GM12878 (cell line): ENCODE measurements at regions not wholly inside any gene's neighbourhood (a gene's known extent, or its start where the extent isn't known, plus 50 kb on each side); places are given as distances from the start of the nearest gene placed in this dataset.

ENCODE experiments used
- ATAC-seq: fragments of 200-7000 bp; cut with Tn5 transposase; 3 replicates; pipeline ENCODE4 v1.9.1; 2020; ENCODE audit warnings: mild to moderate bottlenecking, moderate library complexity
- BruUV-seq: library from RNA; stranded (reverse); fragments of 400-500 nt; replicated peaks from 2 replicates; lab custom pipeline; 2021; lab: Mats Ljungman, UMichigan
- CTCF ChIA-PET: fragments of 300-600 bp; sonication (Branson Sonifier 250); formaldehyde crosslinking; extraction: SDS; loops from one replicate; lab custom pipeline; 2021; ENCODE audit warnings: inconsistent platforms; lab: Yijun Ruan, JAX
- POLR2A ChIA-PET: fragments of 350-600 bp; formaldehyde crosslinking; extraction: SDS; loops from one replicate; lab custom pipeline; 2021; ENCODE audit warnings: inconsistent platforms; lab: Charles Lee
- RAD21 ChIA-PET: fragments of 300-600 bp; sonication (Branson Sonifier 250); formaldehyde crosslinking; loops from one replicate; lab custom pipeline; 2023; ENCODE audit warnings: antibody characterized with exemption; ENCODE audit not compliant: unreplicated experiment; lab: Charles Lee
- SMC1A ChIA-PET: fragments of 300-600 bp; sonication (Branson Sonifier 250); formaldehyde crosslinking; loops from one replicate; lab custom pipeline; 2023; ENCODE audit not compliant: unreplicated experiment, uncharacterized antibody; lab: Charles Lee
- DNase-seq: peaks from one replicate; pipeline ENCODE4 v3.0.0-alpha.2; 2011; ENCODE audit warnings: low read depth, low spot score
- FAIRE-seq: peaks from 3 replicates; lab custom pipeline; 2011; peaks lifted over from hg19 to GRCh38; lab: Jason Lieb, UNC
- H2AFZ ChIP-seq: 2 replicates; pipeline ENCODE4 v1.6.0; 2011; ENCODE audit warnings: low read depth, low read length, control low read depth; ENCODE audit not compliant: control insufficient read depth
- H3K27ac ChIP-seq: 2 replicates; pipeline ENCODE4 v1.5.1; 2011; ENCODE audit warnings: control low read depth; ENCODE audit not compliant: control insufficient read depth, insufficient read depth
- H3K27me3 ChIP-seq, 2 experiments: replicated peaks in 1 of 2; 2 replicates each; pipeline versions ENCODE4 v1.6.0 to v1.6.1; 2011; ENCODE audit warnings: low read length in 1 of 2; ENCODE audit not compliant: control insufficient read depth in 2 of 2, insufficient read depth in 2 of 2
- H3K36me3 ChIP-seq, 2 experiments: 2 replicates each; pipeline ENCODE4 v1.5.1; 2011; ENCODE audit warnings: low read length in 1 of 2; ENCODE audit not compliant: control insufficient read depth in 2 of 2, insufficient read depth in 2 of 2
- H3K4me1 ChIP-seq: 2 replicates; pipeline ENCODE4 v1.6.1; 2011; ENCODE audit warnings: mild to moderate bottlenecking, low read length, moderate library complexity, mixed read lengths; ENCODE audit not compliant: control insufficient read depth, insufficient read depth
- H3K4me2 ChIP-seq: 2 replicates; pipeline ENCODE4 v1.6.0; 2011; ENCODE audit warnings: control low read depth; ENCODE audit not compliant: control insufficient read depth, insufficient read depth
- H3K4me3 ChIP-seq: fragments of 200-600 bp; sonication (generic); 2 replicates; pipeline ENCODE4 v1.5.1; 2016
- H3K79me2 ChIP-seq: 2 replicates; pipeline ENCODE4 v1.6.0; 2011; ENCODE audit warnings: low read length; ENCODE audit not compliant: control insufficient read depth, insufficient read depth
- H3K9ac ChIP-seq: 2 replicates; pipeline ENCODE4 v1.8.0; 2011; ENCODE audit warnings: low read length, control low read depth, mixed read lengths; ENCODE audit not compliant: control insufficient read depth, insufficient read depth
- H3K9me3 ChIP-seq: replicated peaks from 3 replicates; pipeline ENCODE4 v1.5.1; 2011; ENCODE audit warnings: mild to moderate bottlenecking, low read length; ENCODE audit not compliant: control insufficient read depth, insufficient read depth
- H4K20me1 ChIP-seq: 2 replicates; pipeline ENCODE4 v1.6.0; 2011; ENCODE audit not compliant: control insufficient read depth, insufficient read depth
- FOXK2 ChIP-seq: fragments of 450-650 bp; IDR thresholded peaks from 2 replicates; pipeline ENCODE4 v1.6.1; 2017; ENCODE audit warnings: mild to moderate bottlenecking, moderate library complexity
- GATAD2B ChIP-seq: fragments of 450-650 bp; conservative IDR thresholded peaks from 2 replicates; pipeline ENCODE4 v1.6.1; 2017; ENCODE audit warnings: low read depth, mild to moderate bottlenecking, moderate library complexity
- KAT2A ChIP-seq: conservative IDR thresholded peaks from 2 replicates; pipeline ENCODE4 v1.6.1; 2011; ENCODE audit warnings: low read depth, low read length; ENCODE audit not compliant: control insufficient read depth
- NFXL1 ChIP-seq: fragments of 450-650 bp; IDR thresholded peaks from 2 replicates; pipeline ENCODE4 v1.6.1; 2017; ENCODE audit warnings: antibody characterized with exemption, mild to moderate bottlenecking, borderline replicate concordance
- NRF1 ChIP-seq: conservative IDR thresholded peaks from 2 replicates; pipeline ENCODE4 v1.6.1; 2011; ENCODE audit warnings: mild to moderate bottlenecking, low read depth, low read length, improper control_type of control experiment
- POLR2A ChIP-seq: IDR thresholded peaks from 2 replicates; pipeline ENCODE4 v1.6.1; 2011; ENCODE audit warnings: low read depth, mild to moderate bottlenecking, low read length
- SMAD1 ChIP-seq: fragments of 450-650 bp; IDR thresholded peaks from 2 replicates; pipeline ENCODE4 v1.6.1; 2018; ENCODE audit warnings: mild to moderate bottlenecking, low read depth; ENCODE audit not compliant: partially characterized antibody
- ZNF207 ChIP-seq: fragments of 450-650 bp; IDR thresholded peaks from 2 replicates; pipeline ENCODE4 v1.6.1; 2014; ENCODE audit warnings: antibody characterized with exemption, mild to moderate bottlenecking, borderline replicate concordance
- ZNF24 ChIP-seq: fragments of 450-650 bp; IDR thresholded peaks from 2 replicates; pipeline ENCODE4 v1.6.1; 2017; ENCODE audit warnings: antibody characterized with exemption, mild to moderate bottlenecking
- WGBS: methylation state at CpG from one replicate; pipeline ENCODE4 v1.1.6; 2016; ENCODE audit warnings: low lambda C conversion rate; ENCODE audit not compliant: insufficient replicate concordance, insufficient coverage; ENCODE audit errors: missing lambda C conversion rate; 5-methylcytosine and 5-hydroxymethylcytosine counted together
- in situ Hi-C: fragments of 300-500 bp; cut with MboI; formaldehyde crosslinking; loops from 9 replicates; pipeline ENCODE4 v1.14.3; 2018; ENCODE audit warnings: mixed read lengths
- intact Hi-C: fragments of 100-400 bp; cut with micrococcal nuclease; formaldehyde crosslinking; loops from one replicate; pipeline ENCODE4 v1.14.2; 2022; ENCODE audit not compliant: unreplicated experiment
- TF ChIP-seq, protein P1 (sequence below): IDR thresholded peaks from 2 replicates; pipeline ENCODE4 v1.6.1; 2012; ENCODE audit warnings: low read length, inconsistent platforms
- TF ChIP-seq, protein P2 (sequence below), 3 experiments: IDR thresholded peaks in 2 of 3; conservative IDR thresholded peaks in 1 of 3; 2 replicates each; pipeline ENCODE4 v1.5.1; 2011; ENCODE audit warnings: low read depth in 3 of 3, low read length in 3 of 3, mild to moderate bottlenecking in 3 of 3, control low read depth in 2 of 3, moderate library complexity in 2 of 3, inconsistent platforms in 1 of 3, mixed read lengths in 1 of 3; ENCODE audit not compliant: control insufficient read depth in 2 of 3, insufficient read depth in 1 of 3; ENCODE audit errors: extremely low read depth in 1 of 3

GRCh38 chr1:116243333-116244054, 129.6 kb upstream of the ATP1A1 start:
- no peak for FAIRE-seq

GRCh38 chr1:116246174-116246573, 126.9 kb upstream of the ATP1A1 start:
- Histone ChIP-seq H3K9ac (no peak overlapping the region), H3K9me3 (no peaks in the 10 kb centered on the region), H3K36me3 (no peaks in the 10 kb centered on the region), H3K27me3 (no peaks in the 10 kb centered on the region), H2AFZ (no peak overlapping the region), H3K4me3 (no peak overlapping the region), H3K4me1 (no peaks in the 10 kb centered on the region), H3K4me2 (no peak overlapping the region), H3K27ac (no peak overlapping the region), H4K20me1 (no peaks in the 10 kb centered on the region), H3K79me2 (no peaks in the 10 kb centered on the region)
- RAD21 ChIA-PET: no interaction called here
- TF ChIP-seq, protein P1, sequence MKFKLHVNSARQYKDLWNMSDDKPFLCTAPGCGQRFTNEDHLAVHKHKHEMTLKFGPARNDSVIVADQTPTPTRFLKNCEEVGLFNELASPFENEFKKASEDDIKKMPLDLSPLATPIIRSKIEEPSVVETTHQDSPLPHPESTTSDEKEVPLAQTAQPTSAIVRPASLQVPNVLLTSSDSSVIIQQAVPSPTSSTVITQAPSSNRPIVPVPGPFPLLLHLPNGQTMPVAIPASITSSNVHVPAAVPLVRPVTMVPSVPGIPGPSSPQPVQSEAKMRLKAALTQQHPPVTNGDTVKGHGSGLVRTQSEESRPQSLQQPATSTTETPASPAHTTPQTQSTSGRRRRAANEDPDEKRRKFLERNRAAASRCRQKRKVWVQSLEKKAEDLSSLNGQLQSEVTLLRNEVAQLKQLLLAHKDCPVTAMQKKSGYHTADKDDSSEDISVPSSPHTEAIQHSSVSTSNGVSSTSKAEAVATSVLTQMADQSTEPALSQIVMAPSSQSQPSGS: no peak
- TF ChIP-seq, protein P2, sequence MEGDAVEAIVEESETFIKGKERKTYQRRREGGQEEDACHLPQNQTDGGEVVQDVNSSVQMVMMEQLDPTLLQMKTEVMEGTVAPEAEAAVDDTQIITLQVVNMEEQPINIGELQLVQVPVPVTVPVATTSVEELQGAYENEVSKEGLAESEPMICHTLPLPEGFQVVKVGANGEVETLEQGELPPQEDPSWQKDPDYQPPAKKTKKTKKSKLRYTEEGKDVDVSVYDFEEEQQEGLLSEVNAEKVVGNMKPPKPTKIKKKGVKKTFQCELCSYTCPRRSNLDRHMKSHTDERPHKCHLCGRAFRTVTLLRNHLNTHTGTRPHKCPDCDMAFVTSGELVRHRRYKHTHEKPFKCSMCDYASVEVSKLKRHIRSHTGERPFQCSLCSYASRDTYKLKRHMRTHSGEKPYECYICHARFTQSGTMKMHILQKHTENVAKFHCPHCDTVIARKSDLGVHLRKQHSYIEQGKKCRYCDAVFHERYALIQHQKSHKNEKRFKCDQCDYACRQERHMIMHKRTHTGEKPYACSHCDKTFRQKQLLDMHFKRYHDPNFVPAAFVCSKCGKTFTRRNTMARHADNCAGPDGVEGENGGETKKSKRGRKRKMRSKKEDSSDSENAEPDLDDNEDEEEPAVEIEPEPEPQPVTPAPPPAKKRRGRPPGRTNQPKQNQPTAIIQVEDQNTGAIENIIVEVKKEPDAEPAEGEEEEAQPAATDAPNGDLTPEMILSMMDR (IDR thresholded peaks at IDR 0.05 in 2 of 3, conservative IDR thresholded peaks at IDR 0.05 in 1 of 3; ENCODE audit: control insufficient read depth in 2 of 3, extremely low read depth in 1 of 3, insufficient read depth in 1 of 3, low read depth in 3 of 3, low read length in 3 of 3): no peak
- TF ChIP-seq POLR2A: no peak
- TF ChIP-seq NRF1: no peak
- TF ChIP-seq GATAD2B: no peak
- no peak for TF ChIP-seq ZNF24
- TF ChIP-seq KAT2A: no peak
- FAIRE-seq (no peak), ATAC-seq (no peak), DNase-seq (no peak)
- WGBS: 46% methylated on average over 3 of the region's 3 CpGs
- POLR2A ChIA-PET: no interaction called here
- SMC1A ChIA-PET: no interaction called here
- intact Hi-C loops (no loop called here), in situ Hi-C loops (no loop called here)
- CTCF ChIA-PET: no interaction called here
- BruUV-seq: no TSS peak

More at GRCh38 chr1:116243333-116244054, 129.6 kb upstream of the ATP1A1 start:
- DNase-seq (no peak), ATAC-seq (no peak)
- Histone ChIP-seq H3K4me2 (no peak overlapping the region), H3K27ac (no peak overlapping the region), H3K36me3 (no peaks in the 10 kb centered on the region), H3K9ac (no peak overlapping the region), H3K27me3 (no peaks in the 10 kb centered on the region), H3K4me1 (no peaks in the 10 kb centered on the region), H3K4me3 (no peak overlapping the region), H3K79me2 (no peaks in the 10 kb centered on the region), H4K20me1 (no peaks in the 10 kb centered on the region), H3K9me3 (no peaks in the 10 kb centered on the region), H2AFZ (no peak overlapping the region)
- RAD21 ChIA-PET: interaction anchor here (1.2 kb wide), 1 partner anchor 133 kb away, joined by 3 read pairs; no protein-coding TSS in a partner anchor
- BruUV-seq: no TSS peak
- CTCF ChIA-PET: interaction anchor here (0.9 to 1.0 kb wide), 2 partner anchors 12 to 243 kb away, joined by 3 read pairs; no protein-coding TSS in a partner anchor
- TF ChIP-seq FOXK2 (no peak), ZNF207 (no peak), ZNF24 (no peak), SMAD1 (no peak), NFXL1 (no peak)
- in situ Hi-C loops: no loop called here
- intact Hi-C loops: no loop called here
- SMC1A ChIA-PET: interaction anchor here (0.9 to 1.8 kb wide), 4 partner anchors 8 to 32 kb away, joined by 3 to 8 read pairs (median 4); no protein-coding TSS in a partner anchor
- 33% methylated on average over 7 of the region's 7 CpGs for WGBS
- POLR2A ChIA-PET: no interaction called here
